Cardiac fibroblast (primary cell): ENCODE measurements at regions not wholly inside any gene's neighbourhood (a gene's known extent, or its start where the extent isn't known, plus 50 kb on each side); places are given as distances from the start of the nearest gene placed in this dataset.

Experiments used
- DNase-seq, 2 donors: peaks; one replicate each; pipeline versions ENCODE4 v3.0.0 to v3.0.0-alpha.2; 2010; ENCODE audit warnings: low read depth in 2 of 2
- H3K4me3 ChIP-seq, 2 donors: replicated peaks in 1 of 2; 1 replicate in 1 of 2; 2 replicates in 1 of 2; pipeline ENCODE4 v1.5.1; 2011; ENCODE audit warnings: low read depth in 2 of 2, low read length in 2 of 2, mild to moderate bottlenecking in 2 of 2, moderate library complexity in 1 of 2
- CTCF ChIP-seq: IDR thresholded peaks from one replicate; pipeline ENCODE4 v1.5.1; 2011; ENCODE audit warnings: low read depth, mild to moderate bottlenecking, low read length, inconsistent platforms

GRCh38 chr11:113603277-113604059, 102.6 kb downstream of the TMPRSS5 start:
- TF ChIP-seq CTCF: no peak

GRCh38 chr11:113602483-113602882, 103.6 kb downstream of the TMPRSS5 start:
- TF ChIP-seq CTCF: no peak
- no peak for DNase-seq
- no peak overlapping the region for H3K4me3 ChIP-seq

More at GRCh38 chr11:113603277-113604059, 102.6 kb downstream of the TMPRSS5 start:
- peak; percentile 42 to 52 for DNase-seq
- no peak overlapping the region for H3K4me3 ChIP-seq

- TF ChIP-seq CTCF: no peak
- H3K4me3 ChIP-seq: no peak overlapping the region
- DNase-seq: no peak
Observed at GRCh38 chr11:113596658-113597057, 109.5 kb downstream of the TMPRSS5 start.

GRCh38 chr11:113595810-113596594, 110.1 kb downstream of the TMPRSS5 start:
- DNase-seq: no peak
- no peak overlapping the region for H3K4me3 ChIP-seq
- TF ChIP-seq CTCF: no peak

GRCh38 chr11:113593698-113594308, 112.3 kb downstream of the TMPRSS5 start:
- no peak for TF ChIP-seq CTCF
- peak in 1 of 2 donors; percentile 10 for DNase-seq
- H3K4me3 ChIP-seq: no peak overlapping the region

GRCh38 chr11:113591117-113591516, 115.0 kb downstream of the TMPRSS5 start:
- no peak overlapping the region for H3K4me3 ChIP-seq
- no peak for DNase-seq
- no peak for TF ChIP-seq CTCF
